Ovary (tissue), 7 donors: ENCODE measurements at regions not wholly inside any gene's neighbourhood (a gene's known extent, or its start where the extent isn't known, plus 50 kb on each side); places are given as distances from the start of the nearest gene placed in this dataset.

Experiments
- DNase-seq, 5 donors: peaks; one replicate each; pipeline ENCODE4 v3.0.0-alpha.2; 2019 to 2020
- H3K27ac ChIP-seq, 2 donors: fragments of 200-600 bp; one replicate each; pipeline versions ENCODE4 v1.5.1 to v1.8.0; 2019 to 2022
- H3K27me3 ChIP-seq: fragments of 200-600 bp; one replicate; pipeline ENCODE4 v1.8.0; 2022
- H3K36me3 ChIP-seq: fragments of 200-600 bp; sonication (generic); one replicate; pipeline ENCODE4 v1.5.1; 2019
- H3K4me1 ChIP-seq: one replicate; pipeline ENCODE4 v1.8.1; 2013; ENCODE audit warnings: mild to moderate bottlenecking, moderate library complexity; ENCODE audit not compliant: insufficient read depth
- H3K4me3 ChIP-seq: fragments of 200-600 bp; sonication (generic); one replicate; pipeline ENCODE4 v1.5.1; 2017
- H3K9me3 ChIP-seq, 2 donors: fragments of 200-600 bp in 1 of 2; sonication (generic) in 1 of 2; one replicate each; pipeline versions ENCODE4 v1.5.1 to v1.8.1; 2013 to 2019; ENCODE audit warnings: mild to moderate bottlenecking in 1 of 2, moderate library complexity in 1 of 2
- EP300 ChIP-seq: sonication (generic); formaldehyde crosslinking; IDR thresholded peaks from one replicate; pipeline ENCODE4 v1.6.1; 2017; ENCODE audit warnings: antibody characterized with exemption
- POLR2A ChIP-seq: fragments of 450-650 bp; IDR thresholded peaks from one replicate; pipeline ENCODE4 v1.6.1; 2017; ENCODE audit warnings: antibody characterized with exemption, mild to moderate bottlenecking, moderate library complexity
- WGBS, 3 donors: extraction: QIAGEN DNeasy Blood & Tissue Kit in 1 of 3; methylation state at CpG; one replicate each; pipeline versions ENCODE4 v1.1.5 to v1.1.7; 2013 to 2017; 5-methylcytosine and 5-hydroxymethylcytosine counted together
- intact Hi-C, 4 donors: fragments of 100-400 bp; cut with DNase I; formaldehyde crosslinking; loops; one replicate each; pipeline versions ENCODE4 v1.11.0 to v1.15.1; 2022 to 2023
- TF ChIP-seq, protein P1 (sequence below), 3 donors: fragments of 450-650 bp in 2 of 3; fragments of 200-600 bp in 1 of 3; IDR thresholded peaks; one replicate each; pipeline versions ENCODE4 v1.5.1 to v1.8.0; 2016 to 2022; ENCODE audit warnings: antibody characterized with exemption in 3 of 3, mild to moderate bottlenecking in 1 of 3
- donor health status: DM: no; HTN: no; CAD: no; lungs with moderate emphysema.
- donor health status: DM: no; HTN: no; CAD: no.
- donor health status: Bipolar disorder and iron deficiency.
- donor health status: DM: no; HTN: no; CAD: no.
- donor health status: DM: yes; HTN: yes; CAD: no.

DNA sequence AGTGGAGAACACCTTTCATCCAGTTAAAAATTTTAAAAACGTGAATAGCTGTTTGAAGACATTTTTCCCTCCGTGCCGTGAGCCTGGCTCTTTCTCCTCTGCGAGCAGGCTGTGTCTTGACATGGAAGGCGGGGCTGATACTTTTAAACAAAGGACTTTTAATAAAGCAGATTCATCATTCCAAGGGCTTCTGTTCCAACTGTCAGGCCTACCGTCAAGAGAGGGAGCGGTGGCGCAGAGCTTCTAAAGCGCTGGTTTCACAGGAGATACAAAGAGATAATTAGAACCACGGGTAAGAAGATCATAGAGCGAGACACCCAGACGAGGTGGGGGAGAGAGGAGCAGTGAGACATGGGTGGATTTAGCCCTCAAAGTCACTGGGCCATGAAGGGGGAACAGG is 247.4 kb upstream of the C1orf174 start:
- 62 to 73% (median 67%) methylated on average over 12 of the region's 12 CpGs for WGBS, 3 donors
- Histone ChIP-seq H3K36me3 (no peaks in the 10 kb centered on the region), H3K9me3 (no peaks in the 10 kb centered on the region), H3K27me3 (no peaks in the 10 kb centered on the region), H3K4me3 (no peak overlapping the region), H3K4me1 (no peaks in the 10 kb centered on the region), H3K27ac (no peak overlapping the region)
- intact Hi-C loops, result no loop called here
- no peak for DNase-seq
- TF ChIP-seq, protein P1, sequence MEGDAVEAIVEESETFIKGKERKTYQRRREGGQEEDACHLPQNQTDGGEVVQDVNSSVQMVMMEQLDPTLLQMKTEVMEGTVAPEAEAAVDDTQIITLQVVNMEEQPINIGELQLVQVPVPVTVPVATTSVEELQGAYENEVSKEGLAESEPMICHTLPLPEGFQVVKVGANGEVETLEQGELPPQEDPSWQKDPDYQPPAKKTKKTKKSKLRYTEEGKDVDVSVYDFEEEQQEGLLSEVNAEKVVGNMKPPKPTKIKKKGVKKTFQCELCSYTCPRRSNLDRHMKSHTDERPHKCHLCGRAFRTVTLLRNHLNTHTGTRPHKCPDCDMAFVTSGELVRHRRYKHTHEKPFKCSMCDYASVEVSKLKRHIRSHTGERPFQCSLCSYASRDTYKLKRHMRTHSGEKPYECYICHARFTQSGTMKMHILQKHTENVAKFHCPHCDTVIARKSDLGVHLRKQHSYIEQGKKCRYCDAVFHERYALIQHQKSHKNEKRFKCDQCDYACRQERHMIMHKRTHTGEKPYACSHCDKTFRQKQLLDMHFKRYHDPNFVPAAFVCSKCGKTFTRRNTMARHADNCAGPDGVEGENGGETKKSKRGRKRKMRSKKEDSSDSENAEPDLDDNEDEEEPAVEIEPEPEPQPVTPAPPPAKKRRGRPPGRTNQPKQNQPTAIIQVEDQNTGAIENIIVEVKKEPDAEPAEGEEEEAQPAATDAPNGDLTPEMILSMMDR (IDR thresholded peaks at IDR 0.05), result no peak
- TF ChIP-seq POLR2A (no peak), EP300 (no peak)

DNA sequence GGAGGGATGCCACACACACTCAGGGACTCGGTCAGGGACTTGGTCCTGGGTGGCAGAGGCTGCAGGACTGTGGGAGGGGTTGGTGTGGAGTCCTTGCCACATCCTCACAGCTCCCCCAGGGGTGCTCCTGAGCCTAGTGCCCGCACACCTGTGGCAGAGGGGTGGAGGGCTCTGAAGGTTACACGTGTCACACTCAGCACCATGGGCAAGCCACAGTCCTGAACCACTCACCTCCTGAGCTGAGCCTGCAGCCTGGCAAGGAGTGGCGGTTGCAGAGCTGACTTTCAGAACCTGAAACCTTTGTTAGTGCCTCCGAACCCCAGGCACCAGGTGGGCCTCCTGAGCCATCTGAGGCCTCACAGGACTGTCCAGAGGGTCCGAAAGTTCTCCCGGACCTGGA is 249.2 kb upstream of the C1orf174 start:
- Histone ChIP-seq H3K27ac (no peak overlapping the region), H3K4me3 (no peak overlapping the region), H3K36me3 (no peaks in the 10 kb centered on the region), H3K27me3 (no peaks in the 10 kb centered on the region), H3K9me3 (no peaks in the 10 kb centered on the region), H3K4me1 (no peaks in the 10 kb centered on the region)
- WGBS, 3 donors, result 77 to 90% (median 82%) methylated on average over 7 of the region's 7 CpGs
- no peak for DNase-seq
- intact Hi-C loops, result no loop called here
- TF ChIP-seq, protein P1 (IDR thresholded peaks at IDR 0.05), result no peak
- no peak for TF ChIP-seq POLR2A
- no peak for TF ChIP-seq EP300

GRCh38 chr1:4149831-4150230 is 249.8 kb upstream of the C1orf174 start:
- Histone ChIP-seq H3K4me1 (no peaks in the 10 kb centered on the region), H3K4me3 (no peak overlapping the region), H3K36me3 (no peaks in the 10 kb centered on the region), H3K9me3 (no peaks in the 10 kb centered on the region), H3K27me3 (no peaks in the 10 kb centered on the region), H3K27ac (no peak overlapping the region)
- DNase-seq, result no peak
- intact Hi-C loops, result no loop called here
- 76 to 82% (median 78%) methylated on average over 10 of the region's 10 CpGs for WGBS, 3 donors
- TF ChIP-seq, protein P1 (IDR thresholded peaks at IDR 0.05), result no peak
- no peak for TF ChIP-seq EP300
- TF ChIP-seq POLR2A, result no peak

DNA sequence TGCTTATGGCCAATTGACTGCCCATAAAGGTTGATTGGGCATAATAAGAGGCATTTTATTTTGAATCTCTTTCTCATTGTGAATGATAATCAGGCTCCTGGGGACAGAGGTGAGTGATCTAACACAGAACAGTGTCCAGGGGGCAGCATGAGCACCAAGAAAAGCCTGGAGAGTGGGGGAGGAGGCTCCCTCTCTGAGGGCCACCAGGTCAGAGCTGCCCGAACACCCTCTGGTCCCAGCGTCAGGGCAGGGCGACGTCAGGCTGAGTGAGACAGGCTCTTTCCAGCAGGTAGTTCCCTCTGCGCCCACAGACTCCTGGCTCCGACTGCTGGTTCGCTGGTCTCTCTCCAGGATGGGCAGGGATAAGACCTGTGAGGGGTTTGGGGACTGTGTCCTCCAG is 250.2 kb upstream of the C1orf174 start:
- intact Hi-C loops, result no loop called here
- DNase-seq, result no peak

More for the DNA sequence above, 250.2 kb upstream of the C1orf174 start:
- H3K36me3 ChIP-seq, result no peaks in the 10 kb centered on the region
- 48 to 50% (median 50%) methylated on average over 7 of the region's 7 CpGs for WGBS, 3 donors
- H3K9me3 ChIP-seq, result no peaks in the 10 kb centered on the region
- TF ChIP-seq POLR2A, result no peak
- no peak for TF ChIP-seq EP300
- TF ChIP-seq, protein P1 (IDR thresholded peaks at IDR 0.05), result no peak
- H3K27me3 ChIP-seq, result no peaks in the 10 kb centered on the region
- no peaks in the 10 kb centered on the region for H3K4me1 ChIP-seq
- no peak overlapping the region for H3K27ac ChIP-seq
- H3K4me3 ChIP-seq, result no peak overlapping the region
